HG02852 (cell line): ENCODE measurements at regions not wholly inside any gene's neighbourhood (a gene's known extent, or its start where the extent isn't known, plus 50 kb on each side); places are given as distances from the start of the nearest gene placed in this dataset.
"Not testable (repeated sequence)": the region's sequence is repeated elsewhere in the genome, so short reads cannot be mapped to it uniquely, and the experiment has no call there.

Source experiments
- ATAC-seq: cut with Tn5 transposase; IDR thresholded peaks from one replicate; pipeline ENCODE4 v1.9.1; 2021; ENCODE audit warnings: mild to moderate bottlenecking, moderate library complexity; ENCODE audit not compliant: unreplicated experiment

GRCh38 chr15:79492065-79492464, 59.9 kb downstream of the MINAR1 start:
- ATAC-seq = no peak

DNA sequence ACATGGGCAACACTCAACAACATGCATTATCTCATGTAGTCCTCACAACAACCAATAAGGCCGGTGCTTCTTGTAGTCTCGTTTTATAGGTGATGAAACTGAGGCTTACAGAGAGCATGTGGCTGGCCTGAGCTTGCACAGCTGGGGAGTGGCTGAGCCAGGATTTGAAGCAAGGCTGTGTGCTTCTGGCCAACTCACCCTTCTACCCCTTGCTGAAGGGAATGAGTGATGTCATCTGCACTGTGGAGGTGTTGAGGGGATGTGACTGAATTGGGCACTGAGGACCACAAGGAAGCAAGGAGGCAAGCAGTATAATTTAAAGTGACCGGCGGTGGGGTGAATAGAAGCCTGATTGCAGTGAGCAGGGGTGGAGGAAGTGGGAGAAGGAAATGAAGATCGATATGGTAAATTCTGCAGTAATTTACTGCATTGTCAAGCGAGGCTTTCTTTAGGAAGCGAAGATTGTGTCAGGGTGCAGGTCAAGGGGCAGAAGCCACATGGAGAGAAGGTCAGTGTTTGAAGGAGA, 62.3 kb downstream of the MINAR1 start:
- no peak for ATAC-seq

GRCh38 chr15:79494963-79495755, 63.0 kb downstream of the MINAR1 start:
- no peak for ATAC-seq

DNA sequence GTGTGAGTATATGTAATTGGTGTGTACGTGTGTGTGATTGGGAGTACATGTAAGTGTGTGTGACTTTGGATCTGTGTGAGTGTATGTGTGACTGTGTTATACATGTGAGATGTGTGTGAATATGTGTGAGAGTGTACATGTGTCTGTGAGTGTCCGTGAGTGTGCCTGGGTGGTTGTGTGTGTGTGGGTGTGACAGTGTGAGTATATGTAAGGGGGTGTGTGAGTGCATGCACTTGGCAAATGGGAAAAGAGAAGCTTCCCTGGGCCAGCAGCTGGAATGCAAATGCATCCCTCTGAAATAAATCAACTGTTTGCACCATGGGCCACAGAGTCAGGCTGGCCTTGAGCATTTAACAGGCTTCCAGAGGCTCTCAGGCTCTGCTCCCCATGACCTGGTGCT, 63.6 kb downstream of the MINAR1 start:
- ATAC-seq = no peak

DNA sequence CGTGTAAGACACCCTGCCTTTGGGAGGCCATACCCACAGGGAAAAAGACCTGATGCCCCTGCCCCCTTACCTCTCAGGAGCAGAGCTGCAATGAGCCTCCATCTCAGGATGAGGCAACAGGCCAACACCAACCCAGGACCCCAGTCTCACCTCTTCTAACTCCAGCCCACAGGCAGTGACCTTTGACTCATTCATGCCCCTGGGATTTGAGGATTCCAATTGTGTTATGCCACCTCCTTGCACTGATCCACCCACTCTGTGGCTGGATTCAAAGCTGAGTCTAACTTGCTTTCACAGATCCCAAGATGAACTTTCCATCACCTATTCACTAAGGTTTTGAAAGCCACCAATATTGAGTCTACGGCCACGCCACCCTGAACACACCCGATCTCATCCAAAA, 64.7 kb downstream of the MINAR1 start:
- no peak for ATAC-seq

DNA sequence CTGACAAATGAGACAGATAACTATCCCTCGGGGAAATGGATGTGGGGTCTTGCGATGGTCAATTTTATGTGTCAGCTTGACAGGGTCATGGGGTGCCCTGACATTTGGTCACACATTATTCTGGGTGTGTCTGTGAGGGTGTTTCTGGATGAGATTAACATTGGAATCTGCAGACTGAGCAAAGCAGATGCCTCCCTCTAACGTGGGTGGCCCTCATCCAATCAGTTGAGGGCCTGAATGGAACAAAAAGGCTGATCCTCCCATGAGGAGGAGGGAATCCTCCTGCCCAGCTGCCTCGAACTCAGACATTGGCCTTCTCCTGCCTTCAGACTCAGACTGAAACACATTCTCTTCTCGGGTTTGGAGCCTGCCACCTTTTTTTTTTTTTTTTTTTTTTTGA, 69.0 kb downstream of the MINAR1 start:
- no peak for ATAC-seq

- ATAC-seq = no peak
Observed at GRCh38 chr15:79505956-79506355, 73.8 kb downstream of the MINAR1 start.

- not testable (repeated sequence) for ATAC-seq
Observed at GRCh38 chr15:79512844-79513243, 80.7 kb downstream of the MINAR1 start.

- ATAC-seq = no peak
Observed at GRCh38 chr15:79513417-79513816, 81.3 kb downstream of the MINAR1 start.

- ATAC-seq = no peak
Observed at GRCh38 chr15:79513940-79514339, 81.8 kb downstream of the MINAR1 start.

- ATAC-seq = no peak
Observed at GRCh38 chr15:79515300-79516027, 83.3 kb downstream of the MINAR1 start.

DNA sequence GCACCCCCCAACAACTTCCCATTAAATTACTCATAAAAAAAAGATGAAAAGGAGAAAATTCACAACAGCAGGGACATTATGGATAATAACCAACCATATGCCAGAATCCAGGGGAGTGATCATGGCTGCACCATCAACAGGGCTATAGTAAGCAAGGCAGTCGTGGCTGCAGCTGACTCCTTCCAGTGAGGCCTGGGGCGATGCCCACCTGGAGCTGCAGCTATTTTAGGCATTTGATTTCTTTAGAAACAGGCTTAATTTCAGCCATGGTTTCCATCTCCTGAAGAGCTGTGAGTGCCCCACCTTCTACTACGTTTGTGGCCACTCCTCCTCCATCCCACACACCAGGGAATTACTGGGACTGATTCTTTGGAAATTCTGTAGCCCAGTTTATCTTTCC, 84.0 kb downstream of the MINAR1 start:
- no peak for ATAC-seq

DNA sequence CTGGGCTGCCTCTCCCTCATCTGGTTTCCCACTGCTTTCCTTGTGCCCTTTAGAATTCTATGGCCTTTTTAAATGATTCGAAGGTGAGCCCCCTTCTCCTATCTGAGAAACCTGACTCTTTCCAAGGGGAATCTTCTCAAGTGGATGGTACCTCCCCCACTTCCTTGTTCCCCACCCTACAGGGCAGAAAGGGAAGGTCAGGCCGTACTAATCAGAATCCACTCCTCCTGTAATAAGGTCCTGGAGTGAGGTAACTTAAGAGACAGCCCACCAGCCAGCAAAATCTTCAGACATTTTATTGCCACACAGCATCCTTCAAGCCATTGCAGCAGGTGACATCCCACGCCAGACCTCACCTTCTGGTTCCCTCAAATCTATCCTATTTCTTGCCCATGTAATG, 84.5 kb downstream of the MINAR1 start:
- no peak for ATAC-seq

DNA sequence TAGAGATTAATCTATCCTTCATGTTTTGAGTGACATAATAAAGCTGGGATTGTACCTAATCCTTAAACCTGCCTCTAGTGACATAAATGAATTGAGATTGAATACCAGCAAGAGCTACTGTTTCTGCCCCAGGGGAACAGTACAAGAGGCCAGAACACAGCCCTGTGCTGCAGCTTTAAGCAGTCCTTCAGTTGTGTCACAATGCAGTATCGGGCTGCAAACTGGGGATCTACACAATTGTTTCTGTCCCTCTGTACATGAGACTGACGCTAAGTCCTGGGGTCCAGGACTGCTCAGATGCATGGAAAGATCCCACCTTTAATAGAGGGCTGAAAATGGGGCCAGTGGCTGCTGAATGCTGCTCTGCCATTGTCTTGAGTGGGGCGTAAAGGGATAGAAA, 87.5 kb downstream of the MINAR1 start:
- no peak for ATAC-seq

- ATAC-seq = no peak
Observed at GRCh38 chr15:79520654-79521053, 88.5 kb downstream of the MINAR1 start.

DNA sequence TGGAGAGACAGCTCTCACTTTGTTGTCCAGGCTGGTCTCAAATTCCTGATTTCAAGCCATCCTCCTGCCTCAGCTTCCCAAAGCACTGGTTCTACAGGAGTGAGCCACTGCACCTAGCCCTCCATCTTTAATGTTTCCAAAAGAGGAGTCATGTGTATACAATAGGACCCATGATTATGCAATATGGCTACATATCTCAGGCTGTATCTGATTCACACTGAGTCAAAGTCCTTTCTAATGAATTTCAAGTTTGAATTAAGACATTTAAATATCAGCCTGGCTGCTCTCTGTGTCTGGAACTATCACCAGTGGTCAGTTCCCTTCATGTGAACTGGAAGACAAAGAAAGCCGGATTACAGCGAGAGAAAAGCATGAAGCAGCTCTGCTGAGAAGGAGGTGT, 90.5 kb downstream of the MINAR1 start:
- no peak for ATAC-seq

DNA sequence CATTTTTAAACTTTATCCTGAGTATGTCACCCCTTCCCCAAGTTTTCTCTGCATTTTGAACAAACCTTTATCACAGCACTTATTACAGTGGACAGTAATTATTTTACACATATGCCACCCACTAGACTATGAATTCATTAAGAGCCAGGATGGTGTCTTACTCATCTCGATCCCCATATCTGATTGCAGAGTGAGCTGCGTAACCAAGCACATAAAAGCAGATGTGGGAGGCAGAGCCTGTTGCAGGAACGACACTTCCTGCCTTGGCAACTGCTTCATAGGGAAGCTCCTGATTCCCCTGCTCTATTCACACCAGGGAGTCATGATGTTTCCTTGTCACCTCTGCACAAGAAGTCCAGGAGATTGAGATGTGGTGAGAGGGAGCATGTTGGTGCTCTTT, 91.1 kb downstream of the MINAR1 start:
- no peak for ATAC-seq

DNA sequence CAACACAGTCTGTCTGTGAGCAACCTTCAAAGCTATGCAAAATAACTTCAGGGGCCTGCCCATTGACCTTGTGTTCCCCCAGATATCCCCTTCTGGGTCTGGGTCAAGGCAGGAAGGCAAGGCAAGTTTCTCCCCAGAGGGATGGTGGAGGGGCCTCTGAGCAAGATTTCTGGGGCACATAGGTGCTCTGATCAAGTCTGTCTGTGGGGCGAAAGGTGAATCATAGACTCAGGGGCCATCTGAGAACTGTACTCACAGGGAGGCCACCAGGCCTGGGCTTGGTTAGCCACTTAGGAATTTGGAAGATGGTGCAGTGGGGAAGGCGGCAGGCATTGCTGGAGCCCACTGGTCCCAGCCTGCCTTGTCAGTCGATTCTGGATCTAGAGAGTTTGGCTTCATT, 92.4 kb downstream of the MINAR1 start:
- no peak for ATAC-seq

DNA sequence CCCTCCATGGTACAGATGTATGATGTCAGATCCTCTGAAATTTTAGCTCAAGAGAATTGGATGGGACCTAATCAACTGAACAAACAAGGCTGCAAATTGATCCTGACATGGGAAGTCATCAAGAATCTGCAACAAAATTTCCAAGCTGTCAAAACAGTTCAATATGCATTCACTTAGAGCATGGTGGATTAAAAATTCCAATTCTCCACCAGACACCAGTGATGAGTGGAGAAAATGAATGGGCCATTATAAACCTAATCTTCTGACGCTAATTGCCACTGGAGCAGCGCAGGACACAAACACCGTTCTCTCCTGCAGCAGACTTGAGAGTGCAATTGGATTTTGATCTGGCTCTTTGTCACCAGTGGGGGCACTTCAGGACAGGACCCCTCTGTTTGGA, 94.2 kb downstream of the MINAR1 start:
- no peak for ATAC-seq

DNA sequence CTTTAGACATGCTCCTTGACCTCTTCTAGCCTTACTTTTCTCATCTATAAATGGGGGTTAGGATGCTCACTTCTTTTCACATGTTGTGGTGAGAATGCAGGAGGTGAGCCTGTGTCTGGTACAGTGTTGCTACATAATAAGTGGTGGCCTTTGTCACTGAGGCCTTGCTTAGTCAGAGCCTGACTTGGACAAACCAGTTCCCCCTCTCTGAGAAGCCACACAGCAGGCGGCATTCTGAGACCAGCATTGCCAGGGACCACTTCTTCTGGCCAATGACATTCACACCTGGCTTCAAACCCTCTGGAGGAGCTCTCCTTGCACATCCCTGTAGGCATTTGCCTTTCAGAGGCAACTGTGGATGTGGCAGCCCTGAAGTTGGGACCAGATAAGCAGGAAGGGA, 95.7 kb downstream of the MINAR1 start:
- ATAC-seq = no peak

GRCh38 chr15:79529157-79529785, 97.1 kb downstream of the MINAR1 start:
- ATAC-seq = no peak

- no peak for ATAC-seq
Observed at GRCh38 chr15:79535536-79535935, 103.4 kb downstream of the MINAR1 start.
